GM12878 (cell line): ENCODE measurements at regions not wholly inside any gene's neighbourhood (a gene's known extent, or its start where the extent isn't known, plus 50 kb on each side); places are given as distances from the start of the nearest gene placed in this dataset.
"Not testable (repeated sequence)": the region's sequence is repeated elsewhere in the genome, so short reads cannot be mapped to it uniquely, and the experiment has no call there.

Experiments used
- ATAC-seq: fragments of 200-7000 bp; cut with Tn5 transposase; 3 replicates; pipeline ENCODE4 v1.9.1; 2020; ENCODE audit warnings: mild to moderate bottlenecking, moderate library complexity
- BruUV-seq: library from RNA; stranded (reverse); fragments of 400-500 nt; replicated peaks from 2 replicates; lab custom pipeline; 2021; lab: Mats Ljungman, UMichigan
- CTCF ChIA-PET: fragments of 300-600 bp; sonication (Branson Sonifier 250); formaldehyde crosslinking; extraction: SDS; loops from one replicate; lab custom pipeline; 2021; ENCODE audit warnings: inconsistent platforms; lab: Yijun Ruan, JAX
- POLR2A ChIA-PET: fragments of 350-600 bp; formaldehyde crosslinking; extraction: SDS; loops from one replicate; lab custom pipeline; 2021; ENCODE audit warnings: inconsistent platforms; lab: Charles Lee
- RAD21 ChIA-PET: fragments of 300-600 bp; sonication (Branson Sonifier 250); formaldehyde crosslinking; loops from one replicate; lab custom pipeline; 2023; ENCODE audit warnings: antibody characterized with exemption; ENCODE audit not compliant: unreplicated experiment; lab: Charles Lee
- SMC1A ChIA-PET: fragments of 300-600 bp; sonication (Branson Sonifier 250); formaldehyde crosslinking; loops from one replicate; lab custom pipeline; 2023; ENCODE audit not compliant: unreplicated experiment, uncharacterized antibody; lab: Charles Lee
- DNase-seq: peaks from one replicate; pipeline ENCODE4 v3.0.0-alpha.2; 2011; ENCODE audit warnings: low read depth, low spot score
- FAIRE-seq: peaks from 3 replicates; lab custom pipeline; 2011; peaks lifted over from hg19 to GRCh38; lab: Jason Lieb, UNC
- H2AFZ ChIP-seq: 2 replicates; pipeline ENCODE4 v1.6.0; 2011; ENCODE audit warnings: low read depth, low read length, control low read depth; ENCODE audit not compliant: control insufficient read depth
- H3K27ac ChIP-seq: 2 replicates; pipeline ENCODE4 v1.5.1; 2011; ENCODE audit warnings: control low read depth; ENCODE audit not compliant: control insufficient read depth, insufficient read depth
- H3K27me3 ChIP-seq, 2 experiments: replicated peaks in 1 of 2; 2 replicates each; pipeline versions ENCODE4 v1.6.0 to v1.6.1; 2011; ENCODE audit warnings: low read length in 1 of 2; ENCODE audit not compliant: control insufficient read depth in 2 of 2, insufficient read depth in 2 of 2
- H3K36me3 ChIP-seq, 2 experiments: 2 replicates each; pipeline ENCODE4 v1.5.1; 2011; ENCODE audit warnings: low read length in 1 of 2; ENCODE audit not compliant: control insufficient read depth in 2 of 2, insufficient read depth in 2 of 2
- H3K4me1 ChIP-seq: 2 replicates; pipeline ENCODE4 v1.6.1; 2011; ENCODE audit warnings: mild to moderate bottlenecking, low read length, moderate library complexity, mixed read lengths; ENCODE audit not compliant: control insufficient read depth, insufficient read depth
- H3K4me2 ChIP-seq: 2 replicates; pipeline ENCODE4 v1.6.0; 2011; ENCODE audit warnings: control low read depth; ENCODE audit not compliant: control insufficient read depth, insufficient read depth
- H3K4me3 ChIP-seq: fragments of 200-600 bp; sonication (generic); 2 replicates; pipeline ENCODE4 v1.5.1; 2016
- H3K79me2 ChIP-seq: 2 replicates; pipeline ENCODE4 v1.6.0; 2011; ENCODE audit warnings: low read length; ENCODE audit not compliant: control insufficient read depth, insufficient read depth
- H3K9ac ChIP-seq: 2 replicates; pipeline ENCODE4 v1.8.0; 2011; ENCODE audit warnings: low read length, control low read depth, mixed read lengths; ENCODE audit not compliant: control insufficient read depth, insufficient read depth
- H3K9me3 ChIP-seq: replicated peaks from 3 replicates; pipeline ENCODE4 v1.5.1; 2011; ENCODE audit warnings: mild to moderate bottlenecking, low read length; ENCODE audit not compliant: control insufficient read depth, insufficient read depth
- H4K20me1 ChIP-seq: 2 replicates; pipeline ENCODE4 v1.6.0; 2011; ENCODE audit not compliant: control insufficient read depth, insufficient read depth
- CHD2 ChIP-seq: IDR thresholded peaks from 2 replicates; pipeline ENCODE4 v1.6.1; 2011; ENCODE audit warnings: low read depth, low read length, improper control_type of control experiment, borderline replicate concordance
- IKZF2 ChIP-seq, 2 experiments: fragments of 450-650 bp; IDR thresholded peaks; 2 replicates each; pipeline ENCODE4 v1.6.1; 2017; ENCODE audit warnings: mild to moderate bottlenecking in 2 of 2, moderate library complexity in 2 of 2
- NR2C1 ChIP-seq: fragments of 450-650 bp; IDR thresholded peaks from 2 replicates; pipeline ENCODE4 v1.6.1; 2017; ENCODE audit warnings: antibody characterized with exemption, mild to moderate bottlenecking, moderate library complexity
- RELA ChIP-seq: fragments of 450-650 bp; IDR thresholded peaks from 2 replicates; pipeline ENCODE4 v1.8.0; 2014; ENCODE audit warnings: borderline replicate concordance; ENCODE audit not compliant: partially characterized antibody
- RFX5 ChIP-seq: IDR thresholded peaks from 2 replicates; pipeline ENCODE4 v1.6.1; 2011; ENCODE audit warnings: low read depth, low read length, improper control_type of control experiment
- SMAD5 ChIP-seq: IDR thresholded peaks from 2 replicates; pipeline ENCODE4 v1.6.1; 2016; ENCODE audit warnings: antibody characterized with exemption, low read depth
- SUPT20H ChIP-seq: IDR thresholded peaks from 2 replicates; pipeline ENCODE4 v1.6.1; 2011; ENCODE audit warnings: low read depth, mild to moderate bottlenecking, low read length, moderate library complexity, borderline replicate concordance; ENCODE audit not compliant: control insufficient read depth
- WGBS: methylation state at CpG from one replicate; pipeline ENCODE4 v1.1.6; 2016; ENCODE audit warnings: low lambda C conversion rate; ENCODE audit not compliant: insufficient replicate concordance, insufficient coverage; ENCODE audit errors: missing lambda C conversion rate; 5-methylcytosine and 5-hydroxymethylcytosine counted together
- in situ Hi-C: fragments of 300-500 bp; cut with MboI; formaldehyde crosslinking; loops from 9 replicates; pipeline ENCODE4 v1.14.3; 2018; ENCODE audit warnings: mixed read lengths
- intact Hi-C: fragments of 100-400 bp; cut with micrococcal nuclease; formaldehyde crosslinking; loops from one replicate; pipeline ENCODE4 v1.14.2; 2022; ENCODE audit not compliant: unreplicated experiment
- TF ChIP-seq, protein P1 (sequence below): fragments of 450-650 bp; IDR thresholded peaks from 2 replicates; pipeline ENCODE4 v1.6.1; 2018; ENCODE audit warnings: mild to moderate bottlenecking, low read depth, moderate library complexity; ENCODE audit not compliant: partially characterized antibody
- TF ChIP-seq, protein P2 (sequence below): fragments of 150-350 bp; IDR thresholded peaks from 2 replicates; pipeline ENCODE4 v1.6.1; 2016; ENCODE audit warnings: low read depth, low read length
- TF ChIP-seq, protein P3 (sequence below): fragments of 450-650 bp; IDR thresholded peaks from 2 replicates; pipeline ENCODE4 v1.6.1; 2017; ENCODE audit warnings: borderline replicate concordance

DNA sequence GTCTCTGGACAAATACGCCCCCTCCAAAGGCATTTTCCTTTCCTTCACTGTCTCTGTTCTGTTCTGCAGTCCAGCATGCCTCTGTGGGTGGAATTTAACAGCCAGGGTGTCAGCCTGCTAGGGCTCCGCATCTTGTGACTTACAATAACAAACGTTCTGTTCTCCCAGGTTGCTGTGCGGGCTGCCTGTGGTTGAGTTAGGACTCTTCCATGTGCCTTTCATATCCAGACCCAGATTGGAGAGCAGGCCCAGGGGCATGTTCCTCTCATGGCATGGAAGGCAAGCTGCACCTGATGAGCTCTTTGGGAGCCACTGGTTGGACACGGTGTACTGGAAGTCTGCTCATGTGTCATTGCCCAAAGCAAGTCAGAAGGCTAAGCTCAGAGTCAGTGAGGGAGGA lies 742.8 kb upstream of the TPTE start:
- RAD21 ChIA-PET, H4K20me1 ChIP-seq, in situ Hi-C loops, SMC1A ChIA-PET, H2AFZ ChIP-seq, H3K4me1 ChIP-seq, H3K27me3 ChIP-seq, H3K27ac ChIP-seq, H3K79me2 ChIP-seq, H3K9me3 ChIP-seq, POLR2A ChIA-PET, ATAC-seq, H3K4me2 ChIP-seq, DNase-seq, H3K4me3 ChIP-seq, FAIRE-seq, H3K36me3 ChIP-seq, CTCF ChIA-PET, intact Hi-C loops, BruUV-seq, H3K9ac ChIP-seq: not testable (repeated sequence)
- WGBS = 24% methylated on average over 5 of the region's 5 CpGs

DNA sequence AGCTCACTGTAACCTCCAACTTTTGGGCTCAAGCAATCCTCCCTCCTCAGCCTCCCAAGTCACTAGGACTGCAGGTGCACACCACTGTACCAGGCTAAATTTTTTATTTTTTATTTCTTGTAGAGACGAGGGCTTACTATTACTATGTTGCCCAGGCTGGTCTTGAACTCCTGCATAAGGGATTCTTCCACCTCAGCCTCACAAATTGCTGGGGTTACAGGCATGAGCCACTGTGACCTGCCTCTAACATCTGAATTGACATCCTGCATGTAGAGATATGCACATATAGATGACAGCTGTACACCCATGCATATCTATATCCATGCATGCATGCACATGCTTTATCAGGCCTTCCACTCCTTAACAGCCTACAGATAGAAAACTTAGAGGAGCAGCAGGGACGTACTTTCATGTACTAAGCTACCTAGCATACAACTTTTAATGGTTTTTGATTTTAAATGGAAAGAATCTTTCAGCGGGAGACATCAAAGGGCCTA lies 740.9 kb upstream of the TPTE start:
- no peak for DNase-seq
- no peak for ATAC-seq
- no peaks in the 10 kb centered on the region for H3K27me3 ChIP-seq
- H2AFZ ChIP-seq = no peak overlapping the region
- H3K27ac ChIP-seq = no peak overlapping the region
- H3K9me3 ChIP-seq = no peaks in the 10 kb centered on the region; the same call in 2 of the 3 replicates
- FAIRE-seq = no peak
- ChIA-PET POLR2A (no interaction called here), CTCF (no interaction called here), RAD21 (no interaction called here), SMC1A (no interaction called here)
- no peaks in the 10 kb centered on the region for H3K4me1 ChIP-seq
- H3K4me2 ChIP-seq = no peak overlapping the region
- H4K20me1 ChIP-seq = no peaks in the 10 kb centered on the region
- H3K79me2 ChIP-seq = no peaks in the 10 kb centered on the region
- H3K9ac ChIP-seq = no peak overlapping the region
- intact Hi-C loops = no loop called here
- 11% methylated on average over 3 of the region's 3 CpGs for WGBS
- H3K36me3 ChIP-seq = no peaks in the 10 kb centered on the region
- in situ Hi-C loops = no loop called here
- no TSS peak for BruUV-seq
- H3K4me3 ChIP-seq = no peak overlapping the region
- TF ChIP-seq RFX5 = no peak
- no peak for TF ChIP-seq RELA
- TF ChIP-seq, protein P1, sequence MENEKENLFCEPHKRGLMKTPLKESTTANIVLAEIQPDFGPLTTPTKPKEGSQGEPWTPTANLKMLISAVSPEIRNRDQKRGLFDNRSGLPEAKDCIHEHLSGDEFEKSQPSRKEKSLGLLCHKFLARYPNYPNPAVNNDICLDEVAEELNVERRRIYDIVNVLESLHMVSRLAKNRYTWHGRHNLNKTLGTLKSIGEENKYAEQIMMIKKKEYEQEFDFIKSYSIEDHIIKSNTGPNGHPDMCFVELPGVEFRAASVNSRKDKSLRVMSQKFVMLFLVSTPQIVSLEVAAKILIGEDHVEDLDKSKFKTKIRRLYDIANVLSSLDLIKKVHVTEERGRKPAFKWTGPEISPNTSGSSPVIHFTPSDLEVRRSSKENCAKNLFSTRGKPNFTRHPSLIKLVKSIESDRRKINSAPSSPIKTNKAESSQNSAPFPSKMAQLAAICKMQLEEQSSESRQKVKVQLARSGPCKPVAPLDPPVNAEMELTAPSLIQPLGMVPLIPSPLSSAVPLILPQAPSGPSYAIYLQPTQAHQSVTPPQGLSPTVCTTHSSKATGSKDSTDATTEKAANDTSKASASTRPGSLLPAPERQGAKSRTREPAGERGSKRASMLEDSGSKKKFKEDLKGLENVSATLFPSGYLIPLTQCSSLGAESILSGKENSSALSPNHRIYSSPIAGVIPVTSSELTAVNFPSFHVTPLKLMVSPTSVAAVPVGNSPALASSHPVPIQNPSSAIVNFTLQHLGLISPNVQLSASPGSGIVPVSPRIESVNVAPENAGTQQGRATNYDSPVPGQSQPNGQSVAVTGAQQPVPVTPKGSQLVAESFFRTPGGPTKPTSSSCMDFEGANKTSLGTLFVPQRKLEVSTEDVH = no peak
- no peak for TF ChIP-seq SMAD5
- TF ChIP-seq, protein P2, sequence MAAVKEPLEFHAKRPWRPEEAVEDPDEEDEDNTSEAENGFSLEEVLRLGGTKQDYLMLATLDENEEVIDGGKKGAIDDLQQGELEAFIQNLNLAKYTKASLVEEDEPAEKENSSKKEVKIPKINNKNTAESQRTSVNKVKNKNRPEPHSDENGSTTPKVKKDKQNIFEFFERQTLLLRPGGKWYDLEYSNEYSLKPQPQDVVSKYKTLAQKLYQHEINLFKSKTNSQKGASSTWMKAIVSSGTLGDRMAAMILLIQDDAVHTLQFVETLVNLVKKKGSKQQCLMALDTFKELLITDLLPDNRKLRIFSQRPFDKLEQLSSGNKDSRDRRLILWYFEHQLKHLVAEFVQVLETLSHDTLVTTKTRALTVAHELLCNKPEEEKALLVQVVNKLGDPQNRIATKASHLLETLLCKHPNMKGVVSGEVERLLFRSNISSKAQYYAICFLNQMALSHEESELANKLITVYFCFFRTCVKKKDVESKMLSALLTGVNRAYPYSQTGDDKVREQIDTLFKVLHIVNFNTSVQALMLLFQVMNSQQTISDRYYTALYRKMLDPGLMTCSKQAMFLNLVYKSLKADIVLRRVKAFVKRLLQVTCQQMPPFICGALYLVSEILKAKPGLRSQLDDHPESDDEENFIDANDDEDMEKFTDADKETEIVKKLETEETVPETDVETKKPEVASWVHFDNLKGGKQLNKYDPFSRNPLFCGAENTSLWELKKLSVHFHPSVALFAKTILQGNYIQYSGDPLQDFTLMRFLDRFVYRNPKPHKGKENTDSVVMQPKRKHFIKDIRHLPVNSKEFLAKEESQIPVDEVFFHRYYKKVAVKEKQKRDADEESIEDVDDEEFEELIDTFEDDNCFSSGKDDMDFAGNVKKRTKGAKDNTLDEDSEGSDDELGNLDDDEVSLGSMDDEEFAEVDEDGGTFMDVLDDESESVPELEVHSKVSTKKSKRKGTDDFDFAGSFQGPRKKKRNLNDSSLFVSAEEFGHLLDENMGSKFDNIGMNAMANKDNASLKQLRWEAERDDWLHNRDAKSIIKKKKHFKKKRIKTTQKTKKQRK = no peak
- no peak for TF ChIP-seq NR2C1
- no peak for TF ChIP-seq SUPT20H
- TF ChIP-seq IKZF2 (IDR thresholded peaks at IDR 0.05) = no peak
- TF ChIP-seq CHD2 = no peak
- TF ChIP-seq, protein P3, sequence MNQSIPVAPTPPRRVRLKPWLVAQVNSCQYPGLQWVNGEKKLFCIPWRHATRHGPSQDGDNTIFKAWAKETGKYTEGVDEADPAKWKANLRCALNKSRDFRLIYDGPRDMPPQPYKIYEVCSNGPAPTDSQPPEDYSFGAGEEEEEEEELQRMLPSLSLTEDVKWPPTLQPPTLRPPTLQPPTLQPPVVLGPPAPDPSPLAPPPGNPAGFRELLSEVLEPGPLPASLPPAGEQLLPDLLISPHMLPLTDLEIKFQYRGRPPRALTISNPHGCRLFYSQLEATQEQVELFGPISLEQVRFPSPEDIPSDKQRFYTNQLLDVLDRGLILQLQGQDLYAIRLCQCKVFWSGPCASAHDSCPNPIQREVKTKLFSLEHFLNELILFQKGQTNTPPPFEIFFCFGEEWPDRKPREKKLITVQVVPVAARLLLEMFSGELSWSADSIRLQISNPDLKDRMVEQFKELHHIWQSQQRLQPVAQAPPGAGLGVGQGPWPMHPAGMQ = no peak
